ENCODE measurements at regions not wholly inside any gene's neighbourhood (a gene's known extent, or its start where the extent isn't known, plus 50 kb on each side); places are given as distances from the start of the nearest gene placed in this dataset.

- TF ChIP-seq EZH2 (IDR thresholded peaks at IDR 0.05) (no peak), POLR2AphosphoS5 (IDR thresholded peaks at IDR 0.05; ENCODE audit: borderline replicate concordance, low read depth, low read length) (no peak)
Observed at GRCh38 chr1:4091996-4092395, 191.9 kb upstream of the C1orf174 start.
